HCT116 (cell line): ENCODE measurements at regions not wholly inside any gene's neighbourhood (a gene's known extent, or its start where the extent isn't known, plus 50 kb on each side); places are given as distances from the start of the nearest gene placed in this dataset.

ENCODE experiments used
- ATAC-seq: fragments of 200-7000 bp; cut with Tn5 transposase; 2 replicates; pipeline ENCODE4 v1.9.1; 2020; ENCODE audit warnings: mild to moderate bottlenecking, moderate library complexity
- BruUV-seq: library from RNA; stranded (reverse); fragments of 400-500 nt; replicated peaks from 2 replicates; lab custom pipeline; 2021; lab: Mats Ljungman, UMichigan
- CTCF ChIA-PET: fragments of 300-600 bp; sonication (Branson Sonifier 250); formaldehyde crosslinking; loops from one replicate; lab custom pipeline; 2021; ENCODE audit warnings: antibody characterized with exemption; lab: Charles Lee
- POLR2A ChIA-PET: fragments of 300-600, 350-600 bp; sonication (Branson Sonifier 250); formaldehyde crosslinking; loops from one replicate; lab custom pipeline; 2021; ENCODE audit warnings: antibody characterized with exemption; lab: Charles Lee
- RAD21 ChIA-PET, 2 experiments: fragments of 300-600 bp; sonication (Branson Sonifier 250); formaldehyde crosslinking; loops; one replicate each; lab custom pipeline; 2023; ENCODE audit warnings: low total read pairs in 2 of 2; ENCODE audit not compliant: uncharacterized antibody in 2 of 2, unreplicated experiment in 2 of 2, low non-redundant PET in 1 of 2; lab: Charles Lee
- DNase-seq: peaks from one replicate; pipeline ENCODE4 v3.0.0-alpha.2; 2010; ENCODE audit warnings: low read depth, low spot score
- H2AFZ ChIP-seq: fragments of 200-600 bp; shearing (Covaris generic), sonication (generic); 2 replicates; pipeline ENCODE4 v1.6.1; 2017; ENCODE audit warnings: low read depth, mixed run types, mixed read lengths, antibody characterized with exemption, low read length; ENCODE audit not compliant: poor library complexity, severe bottlenecking
- H3K27ac ChIP-seq: 2 replicates; pipeline ENCODE4 v1.5.1; 2012; ENCODE audit warnings: low read depth, low read length
- H3K27me3 ChIP-seq: fragments of 200-600 bp; sonication (generic); 2 replicates; pipeline ENCODE4 v1.6.1; 2016; ENCODE audit warnings: mixed run types, low read length, mixed read lengths; ENCODE audit not compliant: insufficient read depth
- H3K36me3 ChIP-seq, 2 experiments: fragments of 200-500 bp in 1 of 2; fragments of 200-600 bp in 1 of 2; sonication (Bioruptor generic) in 1 of 2; sonication (generic) in 1 of 2; 2 replicates each; pipeline versions ENCODE4 v1.5.1 to v1.6.1; 2014 to 2016; ENCODE audit warnings: low read length in 2 of 2, inconsistent platforms in 1 of 2, mixed read lengths in 1 of 2, mixed run types in 1 of 2; ENCODE audit not compliant: insufficient read depth in 2 of 2, control insufficient read depth in 1 of 2
- H3K4me1 ChIP-seq, 2 experiments: fragments of 200-600 bp in 1 of 2; sonication (generic) in 1 of 2; 2 replicates each; pipeline versions ENCODE4 v1.5.1 to v1.6.1; 2012 to 2017; ENCODE audit warnings: low read length in 2 of 2, inconsistent platforms in 1 of 2, mild to moderate bottlenecking in 1 of 2, mixed read lengths in 1 of 2, mixed run types in 1 of 2, moderate library complexity in 1 of 2; ENCODE audit not compliant: insufficient read depth in 2 of 2, control insufficient read depth in 1 of 2
- H3K4me2 ChIP-seq: fragments of 200-600 bp; sonication (generic); 2 replicates; pipeline ENCODE4 v1.6.1; 2017; ENCODE audit warnings: mixed run types, low read length, mixed read lengths
- H3K4me3 ChIP-seq, 2 experiments: fragments of 200-600 bp in 1 of 2; sonication (generic) in 1 of 2; replicated peaks in 1 of 2; 2 replicates each; pipeline ENCODE4 v1.5.1; 2011 to 2016; ENCODE audit warnings: low read length in 2 of 2, control low read depth in 1 of 2, low read depth in 1 of 2, mild to moderate bottlenecking in 1 of 2, mixed read lengths in 1 of 2, mixed run types in 1 of 2
- H3K79me2 ChIP-seq: fragments of 200-600 bp; sonication (generic); 2 replicates; pipeline ENCODE4 v1.6.1; 2017; ENCODE audit warnings: mild to moderate bottlenecking, mixed run types, low read length, moderate library complexity, mixed read lengths; ENCODE audit not compliant: insufficient read depth
- H3K9ac ChIP-seq: fragments of 200-600 bp; sonication (generic); 2 replicates; pipeline ENCODE4 v1.6.1; 2016; ENCODE audit warnings: low read length, mixed read lengths
- H3K9me2 ChIP-seq: fragments of 200-600 bp; sonication (generic), shearing (Covaris generic); 2 replicates; pipeline ENCODE4 v1.6.1; 2017; ENCODE audit warnings: mixed run types, mild to moderate bottlenecking, moderate library complexity; ENCODE audit not compliant: insufficient read depth
- H3K9me3 ChIP-seq, 2 experiments: fragments of 200-500 bp in 1 of 2; fragments of 200-600 bp in 1 of 2; sonication (Bioruptor generic) in 1 of 2; sonication (generic) in 1 of 2; 2 replicates each; pipeline ENCODE4 v1.6.1; 2014 to 2017; ENCODE audit warnings: low read length in 2 of 2, mixed read lengths in 2 of 2, inconsistent platforms in 1 of 2, low read depth in 1 of 2, mild to moderate bottlenecking in 1 of 2, mixed run types in 1 of 2, moderate library complexity in 1 of 2; ENCODE audit not compliant: control insufficient read depth in 1 of 2, insufficient read depth in 1 of 2
- H4K20me1 ChIP-seq: fragments of 200-600 bp; sonication (generic), shearing (Covaris generic); 2 replicates; pipeline ENCODE4 v1.6.1; 2017; ENCODE audit warnings: mixed run types, mild to moderate bottlenecking, moderate library complexity; ENCODE audit not compliant: insufficient read depth
- CBX3 ChIP-seq: IDR thresholded peaks from 2 replicates; pipeline ENCODE4 v1.6.1; 2012; ENCODE audit warnings: low read depth
- EGR1 ChIP-seq: IDR thresholded peaks from 2 replicates; pipeline ENCODE4 v1.6.1; 2012; ENCODE audit warnings: low read depth
- ELF1 ChIP-seq: IDR thresholded peaks from 2 replicates; pipeline ENCODE4 v1.6.1; 2012; ENCODE audit warnings: low read depth, borderline replicate concordance
- EZH2phosphoT487 ChIP-seq: fragments of 200-600 bp; IDR thresholded peaks from 2 replicates; pipeline ENCODE4 v1.6.1; 2018; ENCODE audit warnings: antibody characterized with exemption, borderline replicate concordance
- FOSL1 ChIP-seq: IDR thresholded peaks from 2 replicates; pipeline ENCODE4 v1.6.1; 2012; ENCODE audit warnings: low read depth
- POLR2A ChIP-seq: IDR thresholded peaks from 2 replicates; pipeline ENCODE4 v1.7.0; 2011; ENCODE audit warnings: borderline replicate concordance; ENCODE audit not compliant: insufficient read depth, insufficient read length; ENCODE audit errors: extremely low read depth
- RAD21 ChIP-seq: IDR thresholded peaks from 2 replicates; pipeline ENCODE4 v1.6.1; 2012; ENCODE audit warnings: low read depth, mild to moderate bottlenecking
- SP1 ChIP-seq: IDR thresholded peaks from 2 replicates; pipeline ENCODE4 v1.6.1; 2012; ENCODE audit warnings: low read depth
- SRF ChIP-seq: IDR thresholded peaks from 2 replicates; pipeline ENCODE4 v1.6.1; 2012; ENCODE audit warnings: low read depth
- TCF7L2 ChIP-seq: IDR thresholded peaks from 2 replicates; pipeline ENCODE4 v1.7.0; 2011; ENCODE audit warnings: borderline replicate concordance, inconsistent platforms; ENCODE audit not compliant: insufficient read depth, insufficient read length; ENCODE audit errors: extremely low read depth
- ZBTB33 ChIP-seq: IDR thresholded peaks from 2 replicates; pipeline ENCODE4 v1.6.1; 2011; ENCODE audit warnings: mild to moderate bottlenecking, low read length, moderate library complexity; ENCODE audit not compliant: insufficient replicate concordance; ENCODE audit errors: extremely low read depth
- ZFX ChIP-seq: fragments of 450-650 bp; IDR thresholded peaks from 2 replicates; pipeline ENCODE4 v1.6.1; 2017
- ZNF274 ChIP-seq: fragments of 200-500 bp; sonication (Bioruptor generic); IDR thresholded peaks from 2 replicates; pipeline ENCODE4 v1.6.1; 2014; ENCODE audit warnings: mild to moderate bottlenecking, low read depth, low read length, inconsistent platforms
- intact Hi-C: fragments of 100-400 bp; cut with micrococcal nuclease; formaldehyde crosslinking; loops from 2 replicates; pipeline ENCODE4 v1.10.0; 2022

DNA sequence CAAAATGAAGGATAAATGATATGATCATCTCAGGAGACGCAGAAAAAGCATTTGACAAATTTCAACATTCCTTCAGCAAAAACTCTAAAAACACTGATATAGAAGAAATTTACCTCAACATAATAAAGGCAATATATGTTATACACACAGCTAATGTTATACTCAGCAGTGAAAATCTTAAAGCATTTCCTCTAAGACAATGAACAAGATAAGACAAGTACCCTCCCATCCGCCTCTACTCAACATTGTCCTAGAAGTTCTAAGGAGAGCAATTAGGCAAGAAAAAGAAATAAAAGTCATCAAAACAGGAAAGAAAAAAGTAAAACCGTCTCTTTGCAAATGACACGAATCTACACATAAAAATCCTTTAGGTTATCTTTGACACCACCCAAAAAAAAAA, 1432.8 kb downstream of the CDH11 start:
- Histone ChIP-seq H2AFZ (no peak overlapping the region), H3K4me2 (no peak overlapping the region), H3K27ac (no peak overlapping the region), H3K9ac (no peak overlapping the region), H3K9me2 (no peaks in the 10 kb centered on the region), H3K9me3 (peaks cover 4 to 10% of the 10 kb centered on the region in 2 experiments; a peak in 2 of 4 replicates), H4K20me1 (no peaks in the 10 kb centered on the region), H3K36me3 (no peaks in the 10 kb centered on the region), H3K79me2 (no peaks in the 10 kb centered on the region), H3K4me1 (no peaks in the 10 kb centered on the region), H3K27me3 (no peaks in the 10 kb centered on the region), H3K4me3 (no peak overlapping the region)
- intact Hi-C loops: loop anchor here (5.0 kb wide), 1 partner anchor 568 kb away; no protein-coding TSS in a partner anchor
- TF ChIP-seq RAD21 (no peak), ELF1 (no peak), SRF (no peak), EZH2phosphoT487 (no peak)
- ChIA-PET RAD21 (no interaction called here), CTCF (no interaction called here), POLR2A (no interaction called here)
- no peak for DNase-seq
- ATAC-seq: no peak
- BruUV-seq: no TSS peak

GRCh38 chr16:63684149-63685101, 1437.4 kb downstream of the CDH11 start:
- no peak for ATAC-seq
- Histone ChIP-seq H2AFZ (no peak overlapping the region), H3K4me1 (no peaks in the 10 kb centered on the region), H3K27me3 (no peaks in the 10 kb centered on the region), H4K20me1 (no peaks in the 10 kb centered on the region), H3K4me3 (no peak overlapping the region), H3K9me3 (peaks cover 9 to 11% of the 10 kb centered on the region in 2 experiments; a peak in 2 of 4 replicates), H3K4me2 (no peak overlapping the region), H3K36me3 (no peaks in the 10 kb centered on the region), H3K79me2 (no peaks in the 10 kb centered on the region), H3K27ac (no peak overlapping the region), H3K9me2 (no peaks in the 10 kb centered on the region), H3K9ac (no peak overlapping the region)
- ChIA-PET CTCF (no interaction called here), RAD21 (no interaction called here), POLR2A (no interaction called here)
- no peak for DNase-seq
- intact Hi-C loops: loop anchor here (5.0 kb wide), 1 partner anchor 573 kb away; no protein-coding TSS in a partner anchor
- TF ChIP-seq EGR1 (no peak), ZNF274 (no peak), POLR2A (no peak), TCF7L2 (no peak), FOSL1 (no peak), RAD21 (no peak), ZBTB33 (no peak), SP1 (no peak), CBX3 (no peak), ZFX (no peak)
- BruUV-seq: no TSS peak
